Activated CD4-positive, CD25-positive, alpha-beta regulatory T cell treated with anti-CD3 and anti-CD28 coated beads, Interleukin-2, amount 50 U/mL, for 72 hours (primary cell): ENCODE measurements at regions not wholly inside any gene's neighbourhood (a gene's known extent, or its start where the extent isn't known, plus 50 kb on each side); places are given as distances from the start of the nearest gene placed in this dataset.
"Not testable (repeated sequence)": the region's sequence is repeated elsewhere in the genome, so short reads cannot be mapped to it uniquely, and the experiment has no call there.

Experiments
- DNase-seq: peaks from one replicate; pipeline ENCODE4 v3.0.0; 2021

DNA sequence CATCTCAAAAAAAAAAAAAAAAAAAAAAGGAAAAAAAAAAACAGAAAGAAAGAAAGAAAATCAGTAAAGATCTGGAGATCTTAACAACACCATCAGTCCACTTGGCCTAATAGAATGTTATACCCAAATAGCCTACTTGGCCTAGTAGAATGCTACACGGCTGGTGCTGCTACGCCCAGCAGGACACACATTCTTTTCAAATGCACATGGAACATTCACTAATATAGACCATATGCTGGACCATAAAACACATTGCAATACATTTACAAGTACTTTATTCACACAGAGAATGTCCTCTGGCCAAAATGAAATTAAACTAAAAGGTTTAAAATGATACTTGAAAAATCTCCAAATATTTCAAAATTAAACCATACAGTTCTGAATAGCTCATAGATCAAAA, 80.0 kb upstream of the TNFAIP3 start:
- no peak for DNase-seq

DNA sequence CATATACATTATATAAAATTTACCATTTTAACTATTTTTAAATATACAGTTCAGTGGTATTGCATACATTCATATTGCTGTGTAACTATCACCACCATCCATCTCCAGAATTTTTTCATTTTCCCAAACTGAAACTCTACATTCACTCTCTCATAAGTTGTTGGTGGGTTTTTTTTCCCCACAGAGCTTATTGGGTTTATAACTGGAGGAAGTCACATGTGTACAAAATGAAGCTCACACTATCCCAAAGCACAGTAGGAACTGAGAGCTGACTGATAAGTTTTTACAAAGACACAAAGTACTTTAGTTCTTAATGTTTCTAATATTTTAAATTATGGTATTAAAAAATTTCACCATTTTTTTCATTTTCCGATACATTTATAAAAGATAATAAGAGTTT, 78.8 kb upstream of the TNFAIP3 start:
- DNase-seq, result no peak

- DNase-seq, result no peak
Observed at GRCh38 chr6:137791281-137792159, 75.5 kb upstream of the TNFAIP3 start.

- DNase-seq, result no peak
Observed at GRCh38 chr6:137792160-137793033, 74.7 kb upstream of the TNFAIP3 start.

GRCh38 chr6:137793805-137794515, 73.1 kb upstream of the TNFAIP3 start:
- no peak for DNase-seq

GRCh38 chr6:137794516-137795201, 72.4 kb upstream of the TNFAIP3 start:
- no peak for DNase-seq

DNA sequence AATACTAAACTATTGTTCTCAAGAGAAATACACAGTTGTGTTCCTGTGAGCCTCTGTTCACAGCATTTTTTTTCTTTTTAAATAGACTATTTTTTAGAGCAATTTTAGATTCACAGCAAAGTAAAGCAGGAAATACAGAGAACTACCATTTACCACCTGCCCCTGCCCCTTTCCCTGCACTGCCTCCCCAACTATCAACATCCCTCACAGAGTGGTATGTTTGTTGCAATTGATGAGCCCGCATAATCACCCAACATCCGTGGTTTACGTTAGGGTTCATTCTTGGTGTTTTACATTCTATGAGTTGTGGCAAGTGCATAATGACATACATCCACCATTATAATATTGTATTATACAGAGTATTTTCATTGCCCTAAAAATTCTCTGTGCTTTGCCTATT, 71.6 kb upstream of the TNFAIP3 start:
- DNase-seq, result no peak

DNA sequence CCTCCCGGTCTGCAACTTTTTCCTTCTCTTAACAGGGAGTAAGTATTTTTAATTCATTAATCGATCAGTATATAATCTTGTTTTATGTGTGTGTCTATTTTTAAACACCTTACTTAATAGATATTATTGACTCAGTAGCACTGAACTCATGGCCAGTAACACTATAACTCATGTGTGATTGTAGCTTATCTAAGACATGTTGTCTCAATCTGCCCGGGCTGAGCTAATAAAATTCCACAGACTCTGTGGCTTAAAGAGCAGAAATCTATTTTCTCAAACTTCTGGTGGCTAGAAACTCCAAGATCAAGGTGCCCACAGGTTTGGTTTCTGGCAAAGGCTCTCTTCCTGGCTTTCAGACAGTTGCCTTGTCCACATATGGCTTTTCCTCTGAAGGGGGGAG, 68.8 kb upstream of the TNFAIP3 start:
- no peak for DNase-seq

DNA sequence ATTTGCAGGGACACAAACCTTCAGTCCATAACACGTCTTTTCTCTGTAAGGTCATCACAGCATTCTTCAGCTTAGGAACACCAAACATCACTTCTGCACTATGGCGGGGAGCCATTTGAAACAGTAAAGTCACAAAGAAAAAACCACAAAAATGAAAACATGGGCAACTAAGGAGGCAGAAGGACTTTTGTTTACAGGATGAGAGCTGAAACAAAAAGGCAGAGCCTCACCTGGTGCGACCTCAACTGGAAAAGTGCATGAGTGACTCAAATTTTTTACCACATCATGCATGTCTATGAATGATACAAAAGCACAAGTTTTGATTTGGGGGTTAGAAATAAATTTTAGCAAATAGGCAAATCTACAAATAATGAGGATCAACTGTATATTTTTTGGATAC, 68.2 kb upstream of the TNFAIP3 start:
- DNase-seq, result no peak

DNA sequence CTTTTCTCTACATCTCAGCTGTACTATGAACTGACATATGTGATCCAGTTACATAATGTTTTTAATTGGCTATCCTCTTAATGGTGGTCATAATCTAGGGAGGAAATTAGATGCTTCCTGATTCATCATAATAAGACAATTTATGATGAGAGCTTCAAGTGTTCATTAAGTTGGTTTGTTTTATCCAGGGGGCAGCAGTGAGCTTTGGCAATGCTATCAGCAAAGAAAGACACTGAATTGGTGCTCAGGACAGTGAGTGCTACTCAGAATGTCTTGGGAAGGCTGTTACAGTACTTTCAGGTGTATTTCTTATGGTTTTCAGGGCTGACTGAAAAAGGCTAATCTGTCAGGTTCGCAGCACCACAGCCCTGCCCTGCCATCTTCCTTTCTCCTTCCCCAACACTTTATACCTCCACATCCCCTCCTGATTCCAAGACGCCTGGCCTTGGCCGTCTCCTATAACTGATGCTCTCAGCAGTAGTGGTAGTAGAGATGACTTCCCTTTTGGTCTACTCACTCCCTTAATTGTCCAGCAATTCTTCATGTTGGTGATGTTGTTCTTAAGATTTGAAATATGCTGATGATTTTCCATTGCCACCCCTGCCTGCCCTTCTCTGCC, 67.0 kb upstream of the TNFAIP3 start:
- DNase-seq, result no peak

GRCh38 chr6:137800762-137801161, 66.3 kb upstream of the TNFAIP3 start:
- DNase-seq, result no peak

DNA sequence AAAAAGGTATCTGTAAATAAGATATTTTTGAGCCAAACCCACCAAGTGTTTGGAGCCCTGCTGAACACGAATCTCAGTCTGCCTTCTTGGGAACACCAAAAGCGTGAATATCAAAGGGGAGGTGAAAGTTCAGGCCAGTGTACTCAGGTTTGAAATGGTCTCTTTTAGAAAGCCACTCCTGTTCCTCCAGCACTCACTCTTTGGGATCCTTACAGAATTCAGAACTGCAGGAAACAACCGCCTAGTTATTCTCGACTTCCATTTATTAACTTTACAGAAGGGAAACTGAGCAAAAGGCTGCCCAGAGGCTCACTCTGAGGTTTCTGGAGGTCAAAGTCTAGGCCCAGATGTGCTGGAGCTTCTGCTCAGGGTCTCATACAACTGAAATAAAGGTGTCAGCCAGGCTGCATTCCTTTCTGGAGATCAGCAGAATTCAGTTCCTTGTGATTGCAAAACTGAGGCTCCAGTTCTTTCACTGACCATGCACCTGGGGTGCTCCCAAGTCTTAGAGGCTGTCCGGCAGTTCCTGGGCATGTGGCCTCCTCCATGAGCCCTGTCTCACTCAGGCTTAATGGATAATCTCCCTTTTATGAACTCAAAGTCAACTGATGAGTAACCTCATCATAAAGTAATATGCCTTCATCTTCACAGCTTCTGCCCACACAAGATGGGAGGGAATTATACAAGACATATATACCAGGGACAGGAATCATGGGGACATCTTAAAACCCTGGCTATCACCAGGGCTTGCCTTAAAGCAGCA, 65.5 kb upstream of the TNFAIP3 start:
- no peak for DNase-seq

- DNase-seq, result no peak
Observed at GRCh38 chr6:137802408-137803182, 64.5 kb upstream of the TNFAIP3 start.

GRCh38 chr6:137804637-137805036, 62.4 kb upstream of the TNFAIP3 start:
- no peak for DNase-seq

- no peak for DNase-seq
Observed at GRCh38 chr6:137805622-137806021, 61.4 kb upstream of the TNFAIP3 start.

- no peak for DNase-seq
Observed at GRCh38 chr6:137806914-137807682, 60.0 kb upstream of the TNFAIP3 start.

- no peak for DNase-seq
Observed at GRCh38 chr6:137808191-137808590, 58.9 kb upstream of the TNFAIP3 start.

DNA sequence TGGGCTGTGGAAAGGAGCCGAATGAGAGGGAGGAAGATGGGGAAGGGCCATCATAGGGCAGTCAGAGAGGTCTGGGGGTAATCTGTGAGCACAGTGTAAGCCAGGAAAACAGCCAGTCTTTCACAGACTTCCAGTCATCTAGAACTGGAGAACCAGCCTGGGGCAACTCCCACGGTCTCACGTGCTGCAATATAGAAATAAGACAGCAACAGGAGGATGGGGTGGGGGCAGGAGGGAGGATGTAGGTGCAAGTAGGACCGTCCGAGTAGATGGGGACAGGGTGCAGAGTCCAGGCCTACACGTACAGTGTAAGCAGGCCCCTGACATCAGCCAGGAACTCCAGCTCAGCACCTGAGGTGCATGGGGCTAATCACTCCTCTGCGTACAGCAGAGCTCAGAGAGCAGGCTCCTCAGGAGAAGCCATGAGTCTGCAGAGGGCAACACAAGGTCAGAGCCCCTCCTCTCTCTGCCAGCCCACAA, 58.2 kb upstream of the TNFAIP3 start:
- no peak for DNase-seq

DNA sequence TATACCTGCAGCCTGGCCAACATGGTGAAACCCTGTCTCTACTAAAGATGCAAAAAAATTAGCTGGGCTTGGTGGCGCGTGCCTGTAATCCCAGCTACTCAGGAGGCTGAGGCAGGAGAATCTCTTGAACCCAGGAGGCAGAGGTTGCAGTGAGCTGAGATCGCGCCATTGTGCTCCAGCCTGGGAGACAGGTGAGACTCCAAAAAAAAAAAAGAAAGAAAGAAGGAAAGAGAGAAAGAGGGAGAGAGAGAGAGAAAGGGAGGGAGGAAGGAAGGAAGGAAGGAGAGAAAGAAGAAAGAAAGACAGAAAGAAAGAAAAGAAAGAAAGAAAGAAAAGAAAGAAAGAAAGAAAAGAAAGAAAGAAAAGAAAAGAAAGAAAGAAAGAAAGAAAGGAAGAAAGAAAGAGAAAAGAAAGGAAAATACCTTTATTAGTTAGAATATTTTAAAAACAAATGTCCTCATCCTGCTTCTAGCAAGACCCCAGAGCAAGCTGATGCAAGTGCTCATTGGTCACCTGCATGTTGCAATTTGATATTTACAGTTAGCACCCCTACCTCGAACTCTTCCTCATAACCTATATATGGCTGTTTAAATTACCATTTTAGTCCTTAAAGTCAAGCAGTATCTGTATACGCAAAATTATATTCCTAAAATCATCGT, 57.0 kb upstream of the TNFAIP3 start:
- DNase-seq, result not testable (repeated sequence)
